Activated naive CD4-positive, alpha-beta T cell treated with anti-CD3 and anti-CD28 coated beads, Interleukin-2, amount 50 U/mL, for 16 hours (primary cell): ENCODE measurements at regions not wholly inside any gene's neighbourhood (a gene's known extent, or its start where the extent isn't known, plus 50 kb on each side); places are given as distances from the start of the nearest gene placed in this dataset.
"Not testable (repeated sequence)": the region's sequence is repeated elsewhere in the genome, so short reads cannot be mapped to it uniquely, and the experiment has no call there.

Source experiments
- DNase-seq: peaks from one replicate; pipeline ENCODE4 v3.0.0-alpha.2; 2020

- no peak for DNase-seq
Measured at GRCh38 chr1:98575955-98576354, 85.6 kb upstream of the SNX7 start.

GRCh38 chr1:98565951-98566350, 95.6 kb upstream of the SNX7 start:
- DNase-seq: no peak

GRCh38 chr1:98559291-98559690, 102.2 kb upstream of the SNX7 start:
- DNase-seq: no peak

GRCh38 chr1:98557895-98558294, 103.6 kb upstream of the SNX7 start:
- DNase-seq: no peak

- DNase-seq: no peak
Measured at GRCh38 chr1:98556521-98557158, 104.9 kb upstream of the SNX7 start.

GRCh38 chr1:98555814-98556213, 105.7 kb upstream of the SNX7 start:
- DNase-seq: no peak

GRCh38 chr1:98552576-98553074, 108.9 kb upstream of the SNX7 start:
- not testable (repeated sequence) for DNase-seq

- DNase-seq: no peak
Measured at GRCh38 chr1:98550076-98550475, 111.4 kb upstream of the SNX7 start.

- no peak for DNase-seq
Measured at GRCh38 chr1:98546319-98546718, 115.2 kb upstream of the SNX7 start.

GRCh38 chr1:98538106-98538505, 123.4 kb upstream of the SNX7 start:
- no peak for DNase-seq

GRCh38 chr1:98523256-98523655, 138.3 kb upstream of the SNX7 start:
- DNase-seq: no peak

GRCh38 chr1:98516306-98516705, 145.2 kb upstream of the SNX7 start:
- no peak for DNase-seq

- DNase-seq: no peak
Measured at GRCh38 chr1:98515744-98516143, 145.8 kb upstream of the SNX7 start.

GRCh38 chr1:98512216-98512615, 149.3 kb upstream of the SNX7 start:
- DNase-seq: not testable (repeated sequence)

- DNase-seq: no peak
Measured at GRCh38 chr1:98503771-98504170, 157.8 kb upstream of the SNX7 start.

GRCh38 chr1:98502937-98503336, 158.6 kb upstream of the SNX7 start:
- DNase-seq: no peak

- DNase-seq: no peak
Measured at GRCh38 chr1:98500324-98500723, 161.2 kb upstream of the SNX7 start.

GRCh38 chr1:98498651-98499050, 162.9 kb upstream of the SNX7 start:
- no peak for DNase-seq

GRCh38 chr1:98497497-98497896, 164.0 kb upstream of the SNX7 start:
- DNase-seq: no peak

- no peak for DNase-seq
Measured at GRCh38 chr1:98496256-98496995, 165.1 kb upstream of the SNX7 start.

GRCh38 chr1:98493469-98493868, 168.1 kb upstream of the SNX7 start:
- no peak for DNase-seq

- DNase-seq: no peak
Measured at GRCh38 chr1:98490099-98490498, 171.4 kb upstream of the SNX7 start.

- no peak for DNase-seq
Measured at GRCh38 chr1:98487620-98488019, 173.9 kb upstream of the SNX7 start.

- DNase-seq: no peak
Measured at GRCh38 chr1:98482611-98483010, 178.9 kb upstream of the SNX7 start.

GRCh38 chr1:98480271-98480670, 181.2 kb upstream of the SNX7 start:
- DNase-seq: no peak
